ENCODE measurements at regions not wholly inside any gene's neighbourhood (a gene's known extent, or its start where the extent isn't known, plus 50 kb on each side); places are given as distances from the start of the nearest gene placed in this dataset.
"Not testable (repeated sequence)": the region's sequence is repeated elsewhere in the genome, so short reads cannot be mapped to it uniquely, and the experiment has no call there.

DNA sequence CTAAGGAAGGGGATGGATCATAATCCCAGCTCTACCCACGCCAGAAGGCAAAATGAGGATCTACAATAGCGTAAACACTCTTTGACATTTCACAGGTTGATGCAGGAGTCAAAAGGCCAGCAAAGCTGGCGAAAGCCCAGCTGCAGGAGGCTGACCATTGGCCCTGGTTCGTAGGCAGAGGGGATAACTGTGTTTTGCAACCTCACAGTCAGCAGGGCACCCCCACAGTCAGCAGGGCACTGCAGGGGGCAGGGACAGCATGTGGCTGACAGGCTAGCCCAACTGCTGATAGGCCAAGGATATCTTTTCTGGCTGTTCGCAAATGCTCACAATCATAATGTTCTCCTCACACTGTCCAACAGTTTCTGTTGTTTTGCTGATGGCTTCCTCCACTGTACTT is 372.7 kb downstream of the BUD13 start:
- no peak for DNase-seq

DNA sequence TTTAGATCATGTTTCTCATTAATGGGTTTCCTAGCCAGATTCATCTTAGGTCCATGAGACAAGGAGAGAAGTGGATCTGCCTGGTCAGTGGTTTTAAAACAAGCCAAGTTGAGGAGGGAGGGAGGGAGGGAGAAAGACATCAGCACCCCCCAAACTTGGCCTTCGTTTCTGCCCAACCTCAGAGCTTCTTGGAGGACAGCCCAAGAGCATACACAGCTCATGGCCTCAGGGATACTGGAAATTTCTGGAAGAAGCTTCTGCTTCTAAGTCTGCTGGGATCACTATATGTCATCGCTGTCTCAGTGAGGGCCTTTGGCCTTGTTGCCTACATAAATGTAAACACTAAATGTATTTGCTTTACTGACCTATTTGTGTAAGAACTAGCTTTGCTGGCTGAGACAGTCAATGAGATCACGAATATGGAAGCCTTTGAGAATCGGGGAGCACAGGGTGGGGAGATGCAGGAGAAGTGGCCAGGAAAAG is 375.1 kb downstream of the BUD13 start:
- DNase-seq = no peak

DNA sequence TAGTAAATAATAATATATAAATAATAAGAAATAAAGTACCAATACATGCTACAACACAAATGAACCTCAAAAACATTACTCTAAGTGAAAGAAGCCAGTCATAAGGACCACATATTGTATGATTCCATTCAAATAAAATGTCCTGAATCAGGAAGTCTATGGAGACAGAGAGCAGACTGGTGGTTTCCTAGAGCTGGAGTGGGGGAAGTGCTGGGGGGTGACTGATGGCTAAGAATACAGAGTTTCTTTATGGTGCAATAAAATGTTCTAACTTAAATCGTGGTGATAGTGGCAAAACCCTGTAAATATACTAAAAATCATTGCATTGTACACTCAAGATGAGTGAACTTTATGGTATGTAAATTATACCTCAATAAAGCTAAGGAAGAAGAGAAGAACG is 376.5 kb downstream of the BUD13 start:
- DNase-seq = no peak

DNA sequence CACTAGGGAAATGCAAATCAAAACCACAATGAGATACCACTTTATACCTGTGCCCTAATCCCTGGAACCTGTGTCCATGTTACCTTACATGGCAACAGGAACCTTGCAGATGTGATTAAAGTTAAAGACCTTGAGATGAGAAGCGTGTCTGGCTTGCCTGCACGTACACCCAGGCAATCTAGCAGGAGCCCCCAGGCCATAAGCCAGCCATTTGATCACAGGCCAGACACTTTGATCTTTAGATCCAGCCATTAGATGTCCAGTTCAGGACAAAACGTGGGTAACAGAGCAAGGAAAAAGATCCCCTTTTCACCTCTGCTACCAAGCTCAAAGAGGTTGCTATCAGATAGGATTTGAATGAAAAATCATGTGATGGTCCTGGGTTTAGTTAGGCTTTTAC is 378.8 kb downstream of the BUD13 start:
- DNase-seq = no peak

DNA sequence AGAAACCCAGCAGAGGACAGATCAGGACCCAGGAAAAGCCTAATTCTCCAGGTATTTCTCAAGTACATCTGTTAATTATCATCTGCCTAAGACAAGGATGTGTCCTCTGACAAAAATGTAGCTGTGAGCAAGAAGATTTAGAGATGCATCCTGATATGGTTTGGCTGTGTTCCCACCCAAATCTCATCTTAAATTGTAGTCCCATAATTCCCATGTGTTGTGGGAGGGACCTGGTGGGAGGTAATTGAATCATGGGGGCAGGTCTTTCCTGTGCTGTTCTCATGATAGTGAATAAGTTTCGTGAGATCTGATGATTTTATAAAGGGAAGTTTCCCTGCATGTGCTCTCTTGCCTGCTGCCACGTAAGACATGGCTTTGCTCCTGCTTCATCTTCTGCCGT is 381.8 kb downstream of the BUD13 start:
- no peak for DNase-seq

DNA sequence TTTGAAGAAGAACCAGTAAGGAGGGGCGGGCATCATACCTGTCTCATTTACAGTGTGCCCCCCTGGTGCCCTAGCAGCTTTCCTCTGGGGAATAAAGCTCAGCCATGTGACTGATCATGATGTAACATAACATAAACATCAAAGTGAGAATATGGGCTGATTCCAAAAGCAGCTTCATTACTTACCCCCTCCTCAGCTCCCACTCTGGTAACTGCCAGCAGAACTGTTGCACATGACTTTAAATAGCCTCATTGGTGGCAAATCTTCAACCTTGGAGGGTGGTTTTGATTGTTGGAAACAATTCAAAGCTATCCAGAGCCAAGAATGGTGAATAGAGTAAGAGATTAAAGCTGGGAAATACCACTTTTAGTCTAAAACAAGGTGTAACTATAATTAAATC is 384.6 kb downstream of the BUD13 start:
- DNase-seq = no peak

DNA sequence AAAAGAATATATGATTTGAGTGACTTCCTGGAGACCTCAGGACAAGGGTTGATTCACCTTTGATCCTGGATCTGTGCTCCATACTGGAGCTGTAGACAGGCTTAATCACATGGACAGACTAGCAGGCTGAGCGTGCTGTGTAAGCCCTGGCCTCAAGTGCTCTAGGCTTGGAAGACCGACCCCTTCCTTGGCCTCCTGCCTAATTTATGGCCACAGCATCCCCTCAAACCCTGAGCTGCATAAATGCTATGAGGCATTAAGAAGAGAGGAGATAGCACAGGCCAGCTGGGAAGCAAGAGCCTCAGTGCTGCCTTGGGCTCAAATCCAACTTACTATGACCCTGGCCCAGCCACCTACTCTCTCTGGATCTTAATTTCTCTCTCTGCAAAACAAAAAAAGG is 385.1 kb downstream of the BUD13 start:
- no peak for DNase-seq

DNA sequence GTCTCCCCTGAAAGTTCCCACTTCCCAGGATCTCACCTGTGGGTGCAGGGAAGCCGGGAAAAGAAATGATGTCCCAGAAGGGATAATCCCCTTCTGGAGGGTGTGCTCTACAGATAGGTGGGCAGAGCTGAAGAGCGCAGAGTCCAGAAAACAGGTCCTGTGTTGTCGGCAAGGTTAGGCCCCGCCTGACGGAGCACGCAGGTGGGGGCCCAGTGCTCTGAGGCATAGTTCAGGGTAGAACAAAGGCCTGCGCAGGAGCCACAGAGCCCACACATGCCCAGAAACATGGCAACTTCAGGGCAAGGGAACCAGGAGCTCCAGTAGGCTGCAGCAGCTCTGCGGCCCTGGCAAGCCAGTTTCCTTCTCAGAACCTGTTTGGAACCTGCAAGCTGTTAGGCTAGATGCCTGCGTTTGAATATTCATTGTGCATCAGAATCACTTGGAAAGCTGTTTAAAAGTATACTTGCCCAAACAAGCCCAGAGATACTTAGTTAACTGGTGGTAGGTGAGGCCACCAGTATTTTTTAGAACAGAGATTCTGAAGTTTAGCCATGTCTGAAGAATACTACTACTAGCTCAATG is 386.6 kb downstream of the BUD13 start:
- DNase-seq = no peak

DNA sequence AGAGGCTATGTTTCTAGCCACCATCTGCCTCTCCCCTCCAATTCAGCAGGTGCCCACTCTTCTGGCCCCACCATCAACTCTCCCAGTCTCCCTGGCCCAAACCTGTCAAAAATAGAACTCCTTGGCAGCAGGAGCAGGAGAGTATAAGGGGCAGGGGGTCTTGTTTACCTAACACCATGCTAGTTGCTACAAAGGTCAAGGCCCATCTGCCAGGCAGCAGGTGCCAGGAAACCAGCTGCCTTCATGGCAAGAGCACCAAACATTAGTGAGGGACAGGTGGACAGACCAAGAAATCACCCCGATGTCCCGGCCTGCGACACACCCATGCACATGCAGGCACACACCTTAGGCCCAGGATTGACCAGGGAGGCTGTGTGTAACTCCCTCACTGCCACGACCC is 387.9 kb downstream of the BUD13 start:
- DNase-seq = no peak

DNA sequence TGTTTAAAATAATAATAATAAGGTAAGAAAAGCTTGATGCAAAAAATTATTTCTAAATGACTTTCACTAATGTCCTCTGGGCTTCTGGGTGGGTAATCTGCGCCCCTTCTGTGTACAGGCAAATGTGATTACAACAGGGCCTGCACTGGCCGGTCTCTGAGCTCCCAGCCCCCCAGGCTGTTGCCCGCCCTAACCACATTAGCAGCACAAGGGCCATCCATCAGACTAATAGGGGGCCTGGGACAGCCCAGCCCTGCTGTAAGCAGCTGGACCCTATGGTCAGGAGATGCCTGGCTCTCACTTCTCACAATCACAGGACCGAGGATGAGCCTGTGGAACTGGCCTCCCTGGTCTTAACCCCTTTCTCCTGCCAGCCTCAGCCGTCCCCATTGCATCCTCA is 388.4 kb downstream of the BUD13 start:
- DNase-seq = no peak

DNA sequence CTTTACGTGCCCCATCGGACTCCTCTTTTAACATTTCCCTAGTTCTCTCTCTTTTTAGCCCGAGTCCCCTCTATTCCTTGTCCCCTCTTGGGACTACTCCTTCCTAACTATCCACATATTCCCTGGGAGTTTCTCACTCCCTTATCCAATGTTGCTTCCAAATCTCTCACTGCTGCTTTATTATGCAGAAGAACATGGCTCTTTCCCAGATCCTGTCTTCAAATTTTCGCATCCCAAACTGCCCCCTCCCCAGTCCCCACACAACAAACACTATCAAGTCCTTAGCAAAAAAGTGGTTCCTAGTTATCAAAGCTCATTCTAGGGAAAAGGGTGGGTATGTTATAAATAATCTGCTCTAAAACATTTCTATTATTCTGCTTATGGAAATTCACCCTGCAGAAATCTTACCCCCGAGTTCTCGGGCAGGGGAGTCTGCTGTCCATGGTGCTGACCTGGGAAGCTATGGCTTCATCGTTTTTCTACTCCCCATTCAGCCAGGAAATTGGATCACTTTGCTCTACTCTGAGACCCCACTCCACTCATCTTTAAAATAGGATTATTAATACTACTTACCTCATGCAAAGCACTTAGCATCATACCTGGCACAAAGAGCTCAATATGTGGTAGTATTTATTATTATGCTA is 393.5 kb downstream of the BUD13 start:
- no peak for DNase-seq

DNA sequence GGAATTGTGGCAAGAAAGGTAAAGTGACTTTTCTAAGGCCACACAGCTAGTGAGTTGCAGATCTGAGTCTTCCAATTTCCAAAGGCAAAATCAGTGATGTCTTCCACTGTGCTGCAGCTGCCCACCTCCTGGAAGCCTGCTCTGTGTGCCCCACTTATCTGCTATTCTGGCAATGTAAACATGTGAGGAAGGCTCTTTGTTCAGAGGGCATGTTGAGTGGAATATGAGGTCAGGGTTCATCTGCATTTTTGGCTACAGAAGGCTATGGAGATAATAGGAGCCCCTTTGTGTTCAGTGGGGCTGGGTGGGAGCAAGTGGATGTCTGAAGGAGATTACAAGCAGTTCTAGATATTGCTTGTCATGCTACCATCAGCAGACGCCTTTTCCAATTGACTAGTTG is 396.2 kb downstream of the BUD13 start:
- no peak for DNase-seq

DNA sequence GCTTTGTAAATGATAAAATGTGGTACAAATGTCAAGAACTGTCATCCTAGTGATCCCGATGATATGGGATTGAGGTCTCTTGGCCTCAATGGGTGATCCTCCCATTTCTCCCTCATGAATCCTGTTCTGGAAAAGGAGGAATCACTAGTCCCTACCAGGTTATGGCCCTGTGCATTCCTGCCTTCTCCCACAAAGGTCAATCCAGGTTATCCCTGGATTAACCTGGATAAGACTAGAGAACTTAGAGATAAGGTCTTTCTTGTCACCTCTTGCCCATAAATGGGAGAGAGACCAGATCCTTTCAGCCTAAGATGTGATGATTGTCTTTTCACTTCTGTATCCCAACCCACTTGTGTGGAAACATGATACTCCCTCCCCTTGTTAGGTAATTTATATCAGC is 396.7 kb downstream of the BUD13 start:
- DNase-seq = no peak

DNA sequence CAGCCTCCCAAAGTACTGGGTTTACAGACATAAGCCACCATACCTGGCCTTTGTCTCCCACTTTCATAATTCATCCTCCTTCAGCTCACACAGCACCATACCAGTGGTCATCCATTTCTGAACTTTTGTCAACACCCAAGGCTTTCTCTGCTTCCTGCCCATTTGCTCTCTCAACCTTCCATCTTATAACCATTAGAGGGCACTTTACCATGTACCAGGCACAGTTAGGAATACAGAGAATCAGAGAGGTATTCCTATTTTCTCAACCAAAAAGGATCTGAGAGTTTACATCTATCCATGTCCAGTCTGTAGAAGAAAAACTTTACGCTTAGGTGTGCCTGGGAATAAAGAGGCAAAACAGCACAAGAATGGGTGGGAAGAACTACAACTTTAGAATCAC is 397.6 kb downstream of the BUD13 start:
- DNase-seq = no peak

DNA sequence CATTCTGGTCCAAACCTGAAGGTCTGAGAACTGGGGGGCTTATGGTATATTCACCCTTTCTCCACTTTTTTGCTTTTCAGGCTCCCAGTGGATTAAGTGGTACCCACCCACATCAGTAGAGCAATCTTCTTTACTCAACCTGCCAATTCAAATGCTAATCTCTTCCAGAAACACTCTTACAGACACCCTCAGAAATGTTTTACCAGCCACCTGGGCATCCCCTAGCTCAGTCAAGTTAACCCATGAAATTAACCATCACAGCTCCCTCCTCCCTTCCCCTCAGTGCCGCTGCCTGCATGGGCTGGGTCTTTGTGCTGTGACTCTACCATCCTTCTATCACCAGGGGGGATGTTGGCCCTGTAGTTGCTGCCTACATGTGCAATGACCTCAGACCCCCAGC is 398.7 kb downstream of the BUD13 start:
- no peak for DNase-seq

DNA sequence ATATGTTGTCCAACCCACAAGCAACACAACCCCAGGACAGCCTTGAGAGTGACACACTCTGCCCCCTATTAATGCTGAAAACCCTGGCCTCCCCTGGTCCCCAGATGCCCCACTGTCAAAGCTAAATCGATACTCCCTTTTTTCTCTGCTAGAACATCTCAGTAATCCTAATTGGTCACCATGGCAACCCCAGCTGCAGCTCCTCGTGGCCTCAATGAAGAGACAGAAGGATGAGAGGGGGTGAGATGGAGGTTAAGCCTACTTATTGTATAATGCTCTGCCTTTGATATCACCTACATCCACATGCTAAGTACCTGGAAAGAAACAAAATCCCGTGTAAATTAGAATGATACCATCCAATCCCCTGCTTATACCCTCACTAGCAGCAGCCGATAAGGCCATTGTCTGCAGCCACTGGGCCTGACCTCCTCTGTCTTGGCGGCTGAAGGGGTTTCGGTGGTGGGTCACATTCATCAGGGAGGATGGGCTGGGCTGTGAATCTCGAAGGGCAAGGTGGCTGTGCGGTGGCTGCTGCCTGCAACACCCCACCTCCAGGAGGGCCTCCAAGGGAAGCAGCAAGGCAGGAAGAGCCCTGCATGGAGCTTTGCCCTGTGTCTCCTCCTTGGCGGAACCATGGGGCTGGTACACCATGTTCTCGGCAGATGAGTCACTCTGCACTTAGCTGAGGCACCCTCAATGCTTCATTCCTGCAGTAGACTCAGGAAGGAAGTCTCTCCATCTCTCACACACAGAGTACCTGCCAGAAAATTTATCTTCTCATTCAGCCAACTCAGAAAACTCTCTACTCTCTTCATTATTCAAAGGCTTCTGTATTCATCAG is 399.5 kb downstream of the BUD13 start:
- no peak for DNase-seq

DNA sequence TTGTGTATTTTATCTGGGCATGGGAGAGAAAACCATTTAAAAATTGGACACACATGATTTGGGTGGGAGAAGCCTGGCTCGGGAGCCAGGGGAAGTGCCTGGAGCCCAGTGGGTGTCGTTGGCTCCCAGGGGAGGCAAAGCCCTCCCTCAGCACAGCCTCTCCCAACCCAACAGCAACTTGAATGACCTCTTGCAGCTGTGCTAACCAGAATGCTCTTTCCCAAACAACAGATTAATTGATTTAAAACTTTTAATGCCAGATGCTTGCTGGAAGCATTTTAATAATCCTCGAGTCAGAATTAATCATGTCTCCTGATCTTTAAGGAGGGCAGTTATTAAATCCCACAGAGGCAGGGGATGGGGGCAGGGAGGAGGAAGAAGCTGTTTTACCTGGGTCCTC is 401.6 kb downstream of the BUD13 start:
- DNase-seq = no peak

DNA sequence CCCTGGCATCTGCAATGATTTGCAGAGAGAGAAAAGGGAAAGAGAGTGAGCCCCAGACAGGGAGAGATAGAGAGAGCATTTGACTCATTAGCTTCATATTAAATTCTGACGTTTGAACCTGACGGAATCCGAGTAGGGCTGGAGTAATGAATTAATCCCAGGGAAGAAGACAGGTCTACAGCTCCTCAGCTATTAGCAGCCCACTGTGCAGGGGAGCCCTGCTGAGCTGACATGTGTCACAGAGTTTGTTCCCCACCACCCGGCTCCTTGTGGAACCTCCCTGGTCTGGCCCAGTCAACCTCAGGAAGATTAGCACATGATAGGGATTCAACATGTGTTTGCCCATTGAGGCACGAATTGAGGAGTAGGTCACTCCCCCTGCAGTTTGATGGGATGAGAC is 404.0 kb downstream of the BUD13 start:
- DNase-seq = no peak

DNA sequence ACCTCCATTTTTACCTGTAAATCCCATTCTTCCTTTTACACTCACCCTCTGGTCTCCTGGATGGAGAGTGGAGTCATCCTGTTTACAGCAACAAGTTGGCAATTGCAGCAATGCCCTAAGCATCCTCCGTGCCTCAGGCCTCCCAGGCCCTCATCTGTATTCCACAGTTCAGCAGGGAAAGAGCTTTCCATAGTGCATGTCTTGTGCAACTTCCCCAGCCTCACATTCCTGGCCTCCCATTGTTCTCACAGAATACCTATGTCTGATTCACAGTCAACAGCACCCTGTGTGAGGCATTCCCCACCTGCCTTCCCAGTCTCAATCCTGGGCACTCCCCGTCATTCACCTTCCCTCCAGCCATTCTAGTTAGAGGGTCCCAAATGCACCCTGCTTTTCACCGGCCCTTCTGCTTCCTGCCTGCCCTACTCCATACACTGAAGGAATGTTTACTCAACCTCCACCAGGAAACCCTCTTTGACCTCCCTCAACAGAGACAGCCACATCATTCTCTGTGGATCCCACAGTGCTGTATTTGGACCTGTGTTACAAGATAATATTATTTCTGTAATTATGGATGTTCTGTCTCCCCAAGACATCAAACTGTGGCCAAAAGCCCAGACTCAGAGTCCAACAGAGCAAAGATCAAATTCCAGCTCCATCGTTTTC is 405.7 kb downstream of the BUD13 start:
- DNase-seq = no peak

DNA sequence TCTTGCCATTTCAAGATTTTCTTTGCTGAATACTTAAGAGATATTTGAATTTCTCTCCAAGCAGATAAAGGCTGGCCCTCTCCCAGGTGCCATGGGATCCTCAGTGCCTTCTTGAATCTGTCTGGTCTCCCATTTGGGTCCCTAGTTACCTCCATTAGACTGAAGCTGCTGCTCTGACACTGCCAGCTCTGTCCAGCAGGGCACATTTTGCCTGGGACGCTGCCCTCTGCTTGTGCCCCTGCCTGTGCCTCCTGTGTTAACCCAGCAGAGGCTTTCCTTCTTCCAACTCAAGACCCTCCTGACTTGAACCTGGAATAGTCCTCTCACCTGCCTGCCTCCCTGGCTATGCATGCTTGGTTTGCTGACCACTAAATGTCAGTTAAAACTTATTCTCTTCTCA is 406.3 kb downstream of the BUD13 start:
- no peak for DNase-seq

DNA sequence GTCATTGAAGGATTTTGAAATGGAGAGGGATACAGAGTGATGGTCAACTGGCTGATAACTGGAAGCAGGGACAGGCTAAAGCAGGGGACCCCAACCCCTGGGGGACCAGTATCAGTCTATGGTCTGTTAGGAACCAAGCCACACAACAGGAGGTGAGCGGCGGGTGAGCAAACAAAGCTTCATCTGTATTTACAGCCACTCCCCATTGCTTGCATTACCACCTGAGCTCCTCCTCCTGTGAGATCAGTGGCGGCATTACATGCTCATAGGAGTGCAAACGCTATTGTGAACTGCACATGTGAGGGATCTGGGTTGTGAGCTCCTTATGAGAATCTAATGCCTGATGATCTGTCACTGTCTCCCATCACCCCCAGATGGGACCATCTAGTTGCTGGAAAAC is 407.9 kb downstream of the BUD13 start:
- not testable (repeated sequence) for DNase-seq

DNA sequence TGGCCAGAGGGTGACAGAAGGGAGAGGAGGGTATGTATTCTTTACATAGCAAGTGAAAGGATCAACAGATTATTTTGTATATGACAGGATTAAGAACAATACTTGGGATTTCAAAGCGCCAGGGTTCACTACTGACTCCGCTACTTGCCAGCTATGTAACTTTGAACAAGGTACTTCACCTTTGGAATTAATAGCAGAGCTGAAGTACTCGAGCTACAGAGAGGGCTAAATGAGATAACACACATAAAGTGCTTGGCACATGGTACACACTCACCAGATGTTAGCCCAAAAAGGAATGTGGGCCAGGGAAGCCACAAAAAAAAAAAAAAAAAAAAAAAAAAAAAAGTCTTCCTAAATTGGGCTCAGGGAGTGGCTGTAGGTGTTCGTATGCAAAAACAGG is 408.4 kb downstream of the BUD13 start:
- DNase-seq = no peak

DNA sequence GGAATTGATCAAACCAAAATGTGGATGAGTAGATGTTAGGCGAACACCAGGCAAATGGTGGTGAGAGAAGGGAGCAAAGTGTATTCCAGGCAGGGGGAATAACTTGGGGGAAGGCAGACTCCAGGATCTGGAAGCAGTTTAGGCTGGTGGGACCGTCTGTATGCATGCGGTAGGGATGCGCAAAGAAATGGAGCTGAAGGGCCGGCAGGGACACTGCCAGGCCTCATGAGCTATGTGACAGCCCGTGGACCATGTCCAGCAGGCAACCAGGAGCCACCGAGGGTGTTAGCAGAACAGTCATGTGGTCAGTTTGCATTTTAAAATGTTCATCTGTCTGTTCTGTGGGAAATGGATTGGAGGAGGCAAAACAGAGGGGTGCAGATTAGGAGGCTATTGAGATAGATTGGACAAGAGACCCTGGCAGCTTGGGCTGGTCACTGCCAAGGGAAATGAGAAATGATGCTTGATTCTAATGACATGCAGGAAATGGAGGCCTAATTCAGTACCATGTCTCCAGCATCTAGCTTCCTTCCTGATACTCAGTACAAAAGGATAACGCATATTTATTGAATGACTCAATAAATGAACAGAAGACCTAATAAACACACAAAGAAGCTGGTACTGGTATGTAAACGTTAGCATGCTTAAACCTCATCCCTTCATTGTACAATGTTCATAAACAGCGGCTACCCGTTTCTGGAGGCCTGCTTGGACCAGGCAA is 412.4 kb downstream of the BUD13 start:
- DNase-seq = no peak

Measured in HCEC 1CT (cell line).